Activated T-cell treated with anti-CD3 and anti-CD28 coated beads for 48 hours (primary cell): ENCODE measurements at regions not wholly inside any gene's neighbourhood (a gene's known extent, or its start where the extent isn't known, plus 50 kb on each side); places are given as distances from the start of the nearest gene placed in this dataset.
"Not testable (repeated sequence)": the region's sequence is repeated elsewhere in the genome, so short reads cannot be mapped to it uniquely, and the experiment has no call there.

Experiments used
- DNase-seq: peaks from one replicate; pipeline ENCODE4 v3.0.0-alpha.2; 2020; ENCODE audit warnings: low read depth

GRCh38 chr11:24375931-24376330, 120.9 kb upstream of the LUZP2 start:
- no peak for DNase-seq

- no peak for DNase-seq
Measured at GRCh38 chr11:24383137-24383536, 113.7 kb upstream of the LUZP2 start.

GRCh38 chr11:24384240-24384639, 112.6 kb upstream of the LUZP2 start:
- no peak for DNase-seq

- DNase-seq: no peak
Measured at GRCh38 chr11:24386546-24387397, 110.1 kb upstream of the LUZP2 start.

GRCh38 chr11:24389575-24389974, 107.3 kb upstream of the LUZP2 start:
- no peak for DNase-seq

- no peak for DNase-seq
Measured at GRCh38 chr11:24390016-24390415, 106.8 kb upstream of the LUZP2 start.

- no peak for DNase-seq
Measured at GRCh38 chr11:24390762-24391161, 106.1 kb upstream of the LUZP2 start.

GRCh38 chr11:24391167-24391566, 105.7 kb upstream of the LUZP2 start:
- no peak for DNase-seq

GRCh38 chr11:24400059-24400665, 96.7 kb upstream of the LUZP2 start:
- DNase-seq: no peak

- DNase-seq: no peak
Measured at GRCh38 chr11:24406389-24406788, 90.5 kb upstream of the LUZP2 start.

- no peak for DNase-seq
Measured at GRCh38 chr11:24406980-24407379, 89.9 kb upstream of the LUZP2 start.

GRCh38 chr11:24407733-24408132, 89.1 kb upstream of the LUZP2 start:
- no peak for DNase-seq

GRCh38 chr11:24408202-24408601, 88.7 kb upstream of the LUZP2 start:
- DNase-seq: no peak

- DNase-seq: no peak
Measured at GRCh38 chr11:24411791-24412190, 85.1 kb upstream of the LUZP2 start.

GRCh38 chr11:24412722-24413121, 84.1 kb upstream of the LUZP2 start:
- DNase-seq: no peak

GRCh38 chr11:24413391-24413790, 83.5 kb upstream of the LUZP2 start:
- DNase-seq: no peak

- not testable (repeated sequence) for DNase-seq
Measured at GRCh38 chr11:24415955-24416636, 80.8 kb upstream of the LUZP2 start.

- no peak for DNase-seq
Measured at GRCh38 chr11:24421766-24422165, 75.1 kb upstream of the LUZP2 start.

- no peak for DNase-seq
Measured at GRCh38 chr11:24422376-24422775, 74.5 kb upstream of the LUZP2 start.

- no peak for DNase-seq
Measured at GRCh38 chr11:24437123-24437522, 59.7 kb upstream of the LUZP2 start.
